ENCODE measurements at regions not wholly inside any gene's neighbourhood (a gene's known extent, or its start where the extent isn't known, plus 50 kb on each side); places are given as distances from the start of the nearest gene placed in this dataset.

- no peak for TF ChIP-seq ZFX (IDR thresholded peaks at IDR 0.05; ENCODE audit: borderline replicate concordance)
- no peak for TF ChIP-seq CTCF (IDR thresholded peaks at IDR 0.05)
- no peak overlapping the region for H3K27ac ChIP-seq
Measured at GRCh38 chr2:4947911-4948310, 744.3 kb upstream of the SOX11 start.

GRCh38 chr2:4951368-4951767 is 740.8 kb upstream of the SOX11 start:
- TF ChIP-seq CTCF (IDR thresholded peaks at IDR 0.05): no peak
- TF ChIP-seq ZFX (IDR thresholded peaks at IDR 0.05; ENCODE audit: borderline replicate concordance): no peak
- no peak overlapping the region for H3K27ac ChIP-seq

GRCh38 chr2:4959219-4959618 is 733.0 kb upstream of the SOX11 start:
- no peak overlapping the region for H3K27ac ChIP-seq
- TF ChIP-seq ZFX (IDR thresholded peaks at IDR 0.05; ENCODE audit: borderline replicate concordance) (no peak), CTCF (IDR thresholded peaks at IDR 0.05) (no peak)

- TF ChIP-seq ZFX (IDR thresholded peaks at IDR 0.05; ENCODE audit: borderline replicate concordance): no peak
- no peak for TF ChIP-seq CTCF (IDR thresholded peaks at IDR 0.05)
- H3K27ac ChIP-seq: no peak overlapping the region
Measured at GRCh38 chr2:4962419-4962818, 729.8 kb upstream of the SOX11 start.

GRCh38 chr2:4963106-4963505 is 729.1 kb upstream of the SOX11 start:
- TF ChIP-seq ZFX (IDR thresholded peaks at IDR 0.05; ENCODE audit: borderline replicate concordance) (no peak), CTCF (IDR thresholded peaks at IDR 0.05) (no peak)
- no peak overlapping the region for H3K27ac ChIP-seq

GRCh38 chr2:4964001-4964540 is 728.1 kb upstream of the SOX11 start:
- no peak overlapping the region for H3K27ac ChIP-seq
- TF ChIP-seq CTCF (IDR thresholded peaks at IDR 0.05): no peak
- TF ChIP-seq ZFX (IDR thresholded peaks at IDR 0.05; ENCODE audit: borderline replicate concordance): no peak

GRCh38 chr2:4964579-4964978 is 727.6 kb upstream of the SOX11 start:
- no peak overlapping the region for H3K27ac ChIP-seq
- TF ChIP-seq CTCF (IDR thresholded peaks at IDR 0.05) (no peak), ZFX (IDR thresholded peaks at IDR 0.05; ENCODE audit: borderline replicate concordance) (no peak)
